ENCODE measurements at regions not wholly inside any gene's neighbourhood (a gene's known extent, or its start where the extent isn't known, plus 50 kb on each side); places are given as distances from the start of the nearest gene placed in this dataset.

GRCh38 chr5:54621709-54622108, 104.2 kb downstream of the SNX18 start:
- TF ChIP-seq REST (IDR thresholded peaks at IDR 0.05; ENCODE audit: insufficient read depth in 1 of 2, low read depth in 2 of 2, low read length in 2 of 2) = no peak
- TF ChIP-seq TAF1 (IDR thresholded peaks at IDR 0.05; ENCODE audit: borderline replicate concordance, insufficient read depth, low read length) = no peak
- TF ChIP-seq SIN3A (IDR thresholded peaks at IDR 0.05; ENCODE audit: borderline replicate concordance, insufficient read depth, low read length) = no peak
- no peak for TF ChIP-seq POLR2AphosphoS5 (IDR thresholded peaks at IDR 0.05; ENCODE audit: low read depth, low read length)
- TF ChIP-seq FOXP2 (optimal IDR thresholded peaks at IDR 0.05; ENCODE audit: borderline replicate concordance, extremely low read depth, extremely low read length, insufficient read depth) = no peak

GRCh38 chr5:54621048-54621447, 103.5 kb downstream of the SNX18 start:
- TF ChIP-seq SIN3A (IDR thresholded peaks at IDR 0.05; ENCODE audit: borderline replicate concordance, insufficient read depth, low read length) (no peak), REST (IDR thresholded peaks at IDR 0.05; ENCODE audit: insufficient read depth in 1 of 2, low read depth in 2 of 2, low read length in 2 of 2) (no peak), FOXP2 (optimal IDR thresholded peaks at IDR 0.05; ENCODE audit: borderline replicate concordance, extremely low read depth, extremely low read length, insufficient read depth) (no peak), POLR2AphosphoS5 (IDR thresholded peaks at IDR 0.05; ENCODE audit: low read depth, low read length) (no peak), TAF1 (IDR thresholded peaks at IDR 0.05; ENCODE audit: borderline replicate concordance, insufficient read depth, low read length) (no peak)

- TF ChIP-seq TAF1 (IDR thresholded peaks at IDR 0.05; ENCODE audit: borderline replicate concordance, insufficient read depth, low read length) (no peak), FOXP2 (optimal IDR thresholded peaks at IDR 0.05; ENCODE audit: borderline replicate concordance, extremely low read depth, extremely low read length, insufficient read depth) (no peak), POLR2AphosphoS5 (IDR thresholded peaks at IDR 0.05; ENCODE audit: low read depth, low read length) (no peak), SIN3A (IDR thresholded peaks at IDR 0.05; ENCODE audit: borderline replicate concordance, insufficient read depth, low read length) (no peak), REST (IDR thresholded peaks at IDR 0.05; ENCODE audit: insufficient read depth in 1 of 2, low read depth in 2 of 2, low read length in 2 of 2) (no peak)
Observed at GRCh38 chr5:54620141-54620933, 102.8 kb downstream of the SNX18 start.

- TF ChIP-seq FOXP2 (optimal IDR thresholded peaks at IDR 0.05; ENCODE audit: borderline replicate concordance, extremely low read depth, extremely low read length, insufficient read depth) (no peak), POLR2AphosphoS5 (IDR thresholded peaks at IDR 0.05; ENCODE audit: low read depth, low read length) (no peak), TAF1 (IDR thresholded peaks at IDR 0.05; ENCODE audit: borderline replicate concordance, insufficient read depth, low read length) (no peak), REST (IDR thresholded peaks at IDR 0.05; ENCODE audit: insufficient read depth in 1 of 2, low read depth in 2 of 2, low read length in 2 of 2) (no peak), SIN3A (IDR thresholded peaks at IDR 0.05; ENCODE audit: borderline replicate concordance, insufficient read depth, low read length) (no peak)
Observed at GRCh38 chr5:54619731-54620130, 102.2 kb downstream of the SNX18 start.

Measured in PFSK-1 (cell line).